K562 (cell line): ENCODE measurements at regions not wholly inside any gene's neighbourhood (a gene's known extent, or its start where the extent isn't known, plus 50 kb on each side); places are given as distances from the start of the nearest gene placed in this dataset.

Experiments
- ATAC-seq: fragments of 200-7000 bp; cut with Tn5 transposase; 3 replicates; pipeline ENCODE4 v1.9.1; 2020; ENCODE audit warnings: moderate library complexity
- BruUV-seq: library from RNA; stranded (reverse); fragments of 400-500 nt; replicated peaks from 2 replicates; lab custom pipeline; 2021; lab: Mats Ljungman, UMichigan
- CTCF ChIA-PET: fragments of 300-600 bp; formaldehyde crosslinking; extraction: SDS; loops from one replicate; lab custom pipeline; 2021; ENCODE audit warnings: low intra/inter-chr PET ratio; lab: Yijun Ruan, JAX
- POLR2A ChIA-PET: fragments of 300-600, 350-650 bp; sonication (Branson Sonifier 250); formaldehyde crosslinking; extraction: SDS; loops from one replicate; lab custom pipeline; 2021; ENCODE audit warnings: antibody characterized with exemption, inconsistent platforms; lab: Yijun Ruan, JAX
- DNase-seq, 4 experiments: peaks; one replicate each; pipeline versions ENCODE4 v3.0.0 to v3.0.0-alpha.2; 2011 to 2018; ENCODE audit warnings: low spot score in 3 of 4, mixed read lengths in 3 of 4; ENCODE audit errors: extremely low read depth in 1 of 4
- FAIRE-seq: peaks from 2 replicates; lab custom pipeline; 2011; peaks lifted over from hg19 to GRCh38; lab: Jason Lieb, UNC
- H2AFZ ChIP-seq: 2 replicates; pipeline ENCODE4 v1.6.0; 2011; ENCODE audit warnings: low read depth, low read length, control low read depth, inconsistent platforms
- H3K27ac ChIP-seq: fragments of 200-600 bp; 3 replicates; pipeline ENCODE4 v1.8.0; 2011; ENCODE audit warnings: low read depth, mild to moderate bottlenecking, control low read depth, inconsistent platforms, low read length, moderate library complexity, mixed read lengths; ENCODE audit errors: extremely low read depth
- H3K27me3 ChIP-seq, 2 experiments: fragments of 300-600 bp in 1 of 2; 2 replicates in 1 of 2; 3 replicates in 1 of 2; pipeline versions ENCODE4 v1.6.0 to v1.8.0; 2011; ENCODE audit warnings: inconsistent platforms in 2 of 2, low read length in 2 of 2, mild to moderate bottlenecking in 1 of 2, mixed read lengths in 1 of 2, moderate library complexity in 1 of 2; ENCODE audit not compliant: control insufficient read depth in 2 of 2, insufficient read depth in 2 of 2
- H3K36me3 ChIP-seq: fragments of 300-600 bp; 3 replicates; pipeline ENCODE4 v1.8.0; 2011; ENCODE audit warnings: mild to moderate bottlenecking, low read length, inconsistent platforms; ENCODE audit not compliant: control insufficient read depth, insufficient read depth
- H3K4me1 ChIP-seq, 2 experiments: fragments of 200-600 bp in 1 of 2; replicated peaks in 1 of 2; 2 replicates in 1 of 2; 3 replicates in 1 of 2; pipeline versions ENCODE4 v1.5.1 to v1.8.0; 2011; ENCODE audit warnings: inconsistent platforms in 2 of 2, low read length in 2 of 2, mild to moderate bottlenecking in 1 of 2, mixed read lengths in 1 of 2, moderate library complexity in 1 of 2; ENCODE audit not compliant: control insufficient read depth in 2 of 2, insufficient read depth in 2 of 2
- H3K4me2 ChIP-seq: 2 replicates; pipeline ENCODE4 v1.6.1; 2011; ENCODE audit warnings: low read length, control low read depth, inconsistent platforms, mixed read lengths; ENCODE audit not compliant: insufficient read depth
- H3K4me3 ChIP-seq: fragments of 200-600 bp; sonication (generic), shearing (Covaris generic); 2 replicates; pipeline ENCODE4 v1.5.1; 2016; ENCODE audit warnings: control low read depth, inconsistent platforms
- H3K79me2 ChIP-seq: fragments of 200-600 bp; 3 replicates; pipeline ENCODE4 v1.8.0; 2011; ENCODE audit warnings: low read length, inconsistent platforms; ENCODE audit not compliant: control insufficient read depth, insufficient read depth
- H3K9ac ChIP-seq, 2 experiments: 2 replicates each; pipeline versions ENCODE4 v1.6.0 to v1.6.1; 2011; ENCODE audit warnings: low read depth in 2 of 2, low read length in 2 of 2, control low read depth in 1 of 2, inconsistent platforms in 1 of 2, mild to moderate bottlenecking in 1 of 2, mixed read lengths in 1 of 2; ENCODE audit not compliant: insufficient read depth in 1 of 2
- H3K9me1 ChIP-seq: one replicate; pipeline ENCODE4 v1.6.0; 2011; ENCODE audit warnings: inconsistent platforms, mild to moderate bottlenecking, low read length, moderate library complexity; ENCODE audit not compliant: control insufficient read depth, insufficient read depth
- H3K9me3 ChIP-seq: replicated peaks from 2 replicates; pipeline ENCODE4 v1.5.1; 2011; ENCODE audit warnings: low read depth, low read length, inconsistent platforms; ENCODE audit not compliant: control insufficient read depth, insufficient read depth
- H4K20me1 ChIP-seq: replicated peaks from 2 replicates; pipeline ENCODE4 v1.6.1; 2011; ENCODE audit warnings: low read length, inconsistent platforms, mixed read lengths; ENCODE audit not compliant: control insufficient read depth, insufficient read depth
- DNMT1 ChIP-seq: fragments of 450-650 bp; IDR thresholded peaks from 2 replicates; pipeline ENCODE4 v1.6.1; 2016; ENCODE audit warnings: antibody characterized with exemption, mild to moderate bottlenecking
- IFI16 ChIP-seq: fragments of 250-450 bp; sonication (Bioruptor Pico); IDR thresholded peaks from 2 replicates; pipeline ENCODE4 v2.1.2; 2022; ENCODE audit warnings: mild to moderate bottlenecking, inconsistent platforms
- MBD2 ChIP-seq: sonication (generic); IDR thresholded peaks from 2 replicates; pipeline ENCODE4 v1.6.1; 2016; ENCODE audit warnings: low read depth, borderline replicate concordance
- SP1 ChIP-seq: sonication (generic); formaldehyde crosslinking; IDR thresholded peaks from 2 replicates; pipeline ENCODE4 v1.8.1; 2022; ENCODE audit warnings: mild to moderate bottlenecking, missing genetic modification reagents
- TAF1 ChIP-seq: IDR thresholded peaks from 2 replicates; pipeline ENCODE4 v1.6.1; 2011; ENCODE audit warnings: mild to moderate bottlenecking, low read length, moderate library complexity; ENCODE audit not compliant: insufficient read depth, control insufficient read depth, severe bottlenecking; ENCODE audit errors: extremely low read depth
- ZC3H4 ChIP-seq: sonication (generic); formaldehyde crosslinking; IDR thresholded peaks from 2 replicates; pipeline ENCODE4 v1.9.0; 2021; ENCODE audit warnings: missing genetic modification reagents, borderline replicate concordance
- WGBS: fragments of 100-300 bp; shearing (Covaris generic); methylation state at CpG from one replicate; pipeline ENCODE4 v1.1.6; 2016; ENCODE audit warnings: low coverage, mixed read lengths; ENCODE audit not compliant: insufficient coverage; ENCODE audit errors: missing lambda C conversion rate; 5-methylcytosine and 5-hydroxymethylcytosine counted together
- in situ Hi-C: fragments of 300-500 bp; cut with MboI; formaldehyde crosslinking; loops from 4 replicates; pipeline ENCODE4 v1.15.0; 2018; ENCODE audit warnings: inconsistent platforms, mixed read lengths
- intact Hi-C: fragments of 100-400 bp; cut with micrococcal nuclease; formaldehyde crosslinking; loops from 2 replicates; pipeline ENCODE4 v1.14.2; 2022
- TF ChIP-seq, protein P1 (sequence below), 2 experiments: fragments of 150-350 bp in 1 of 2; IDR thresholded peaks; 2 replicates each; pipeline ENCODE4 v1.6.1; 2012 to 2016; ENCODE audit warnings: low read depth in 2 of 2, low read length in 2 of 2, mild to moderate bottlenecking in 1 of 2, moderate library complexity in 1 of 2
- TF ChIP-seq, protein P2 (sequence below): fragments of 450-650 bp; IDR thresholded peaks from one replicate; pipeline ENCODE4 v1.6.1; 2018; ENCODE audit warnings: mild to moderate bottlenecking, moderate library complexity; ENCODE audit not compliant: partially characterized antibody
- TF ChIP-seq, protein P3 (sequence below): sonication (generic); formaldehyde crosslinking; IDR thresholded peaks from 2 replicates; pipeline ENCODE4 v1.9.0; 2022; ENCODE audit warnings: mild to moderate bottlenecking, missing genetic modification reagents

DNA sequence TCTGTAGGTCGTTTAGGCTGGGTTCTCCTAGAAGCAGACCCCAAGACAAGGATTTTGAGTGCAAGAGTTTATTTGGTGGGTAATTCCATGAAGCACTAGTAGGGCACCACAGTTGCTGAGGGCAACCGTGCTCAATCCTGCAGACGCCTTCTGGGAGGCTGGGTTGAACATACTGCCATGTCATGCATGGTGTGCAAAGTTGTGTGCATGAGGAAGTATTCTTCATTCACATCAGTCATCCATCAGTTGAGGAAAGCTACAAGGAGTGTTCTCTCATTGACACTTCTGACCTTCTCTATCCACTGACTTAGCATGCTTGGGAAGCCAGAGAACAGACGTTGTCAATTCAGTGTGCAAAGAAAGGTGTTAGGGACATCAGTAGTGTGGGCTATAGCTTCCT is 179.2 kb downstream of the PTPN11 start (continued):
- TF ChIP-seq, protein P1, sequence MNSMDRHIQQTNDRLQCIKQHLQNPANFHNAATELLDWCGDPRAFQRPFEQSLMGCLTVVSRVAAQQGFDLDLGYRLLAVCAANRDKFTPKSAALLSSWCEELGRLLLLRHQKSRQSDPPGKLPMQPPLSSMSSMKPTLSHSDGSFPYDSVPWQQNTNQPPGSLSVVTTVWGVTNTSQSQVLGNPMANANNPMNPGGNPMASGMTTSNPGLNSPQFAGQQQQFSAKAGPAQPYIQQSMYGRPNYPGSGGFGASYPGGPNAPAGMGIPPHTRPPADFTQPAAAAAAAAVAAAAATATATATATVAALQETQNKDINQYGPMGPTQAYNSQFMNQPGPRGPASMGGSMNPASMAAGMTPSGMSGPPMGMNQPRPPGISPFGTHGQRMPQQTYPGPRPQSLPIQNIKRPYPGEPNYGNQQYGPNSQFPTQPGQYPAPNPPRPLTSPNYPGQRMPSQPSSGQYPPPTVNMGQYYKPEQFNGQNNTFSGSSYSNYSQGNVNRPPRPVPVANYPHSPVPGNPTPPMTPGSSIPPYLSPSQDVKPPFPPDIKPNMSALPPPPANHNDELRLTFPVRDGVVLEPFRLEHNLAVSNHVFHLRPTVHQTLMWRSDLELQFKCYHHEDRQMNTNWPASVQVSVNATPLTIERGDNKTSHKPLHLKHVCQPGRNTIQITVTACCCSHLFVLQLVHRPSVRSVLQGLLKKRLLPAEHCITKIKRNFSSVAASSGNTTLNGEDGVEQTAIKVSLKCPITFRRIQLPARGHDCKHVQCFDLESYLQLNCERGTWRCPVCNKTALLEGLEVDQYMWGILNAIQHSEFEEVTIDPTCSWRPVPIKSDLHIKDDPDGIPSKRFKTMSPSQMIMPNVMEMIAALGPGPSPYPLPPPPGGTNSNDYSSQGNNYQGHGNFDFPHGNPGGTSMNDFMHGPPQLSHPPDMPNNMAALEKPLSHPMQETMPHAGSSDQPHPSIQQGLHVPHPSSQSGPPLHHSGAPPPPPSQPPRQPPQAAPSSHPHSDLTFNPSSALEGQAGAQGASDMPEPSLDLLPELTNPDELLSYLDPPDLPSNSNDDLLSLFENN (IDR thresholded peaks at IDR 0.05; ENCODE audit: low read depth in 2 of 2, low read length in 2 of 2) = no peak
- TF ChIP-seq TAF1 (no peak), MBD2 (no peak), DNMT1 (no peak)
- TF ChIP-seq, all 486 proteins: peak for 0

DNA sequence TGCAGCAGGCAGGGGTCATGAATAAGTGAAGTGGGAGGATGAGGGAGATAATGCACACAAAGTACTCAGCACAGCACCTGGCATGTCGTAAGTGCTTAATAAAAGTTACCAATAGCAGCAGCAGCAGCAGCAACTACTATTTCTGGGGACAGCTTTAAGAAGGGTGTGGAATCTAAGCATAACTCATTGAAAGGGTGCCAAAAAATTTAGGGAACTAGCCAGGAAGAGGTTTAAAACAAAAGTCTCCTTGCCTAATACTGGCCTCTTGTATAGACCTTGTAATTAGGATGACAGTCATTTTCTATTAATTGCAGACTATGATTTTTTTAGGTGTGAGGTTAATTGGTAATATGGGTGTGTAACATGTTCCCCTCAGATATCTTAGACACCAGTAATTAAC is 179.9 kb downstream of the PTPN11 start:
- Histone ChIP-seq H3K27ac (no peak overlapping the region), H3K9me1 (no peaks in the 10 kb centered on the region), H3K9ac (no peak overlapping the region), H3K27me3 (0 out of 5 replicates have a peak, but pooled peaks cover 0 to 7% of the 10 kb centered on the region in 2 experiments), H4K20me1 (no peaks in the 10 kb centered on the region), H3K9me3 (no peaks in the 10 kb centered on the region), H3K4me3 (no peak overlapping the region), H3K79me2 (no peaks in the 10 kb centered on the region), H3K4me1 (no peaks in the 10 kb centered on the region), H3K36me3 (no peaks in the 10 kb centered on the region), H3K4me2 (no peak overlapping the region), H2AFZ (no peak overlapping the region)
- POLR2A ChIA-PET = no interaction called here
- intact Hi-C loops = no loop called here
- ATAC-seq (no peak), FAIRE-seq (no peak), DNase-seq (no peak)
- in situ Hi-C loops = no loop called here
- TF ChIP-seq ZC3H4 (no peak), SP1 (no peak), IFI16 (no peak)
- TF ChIP-seq, protein P2, sequence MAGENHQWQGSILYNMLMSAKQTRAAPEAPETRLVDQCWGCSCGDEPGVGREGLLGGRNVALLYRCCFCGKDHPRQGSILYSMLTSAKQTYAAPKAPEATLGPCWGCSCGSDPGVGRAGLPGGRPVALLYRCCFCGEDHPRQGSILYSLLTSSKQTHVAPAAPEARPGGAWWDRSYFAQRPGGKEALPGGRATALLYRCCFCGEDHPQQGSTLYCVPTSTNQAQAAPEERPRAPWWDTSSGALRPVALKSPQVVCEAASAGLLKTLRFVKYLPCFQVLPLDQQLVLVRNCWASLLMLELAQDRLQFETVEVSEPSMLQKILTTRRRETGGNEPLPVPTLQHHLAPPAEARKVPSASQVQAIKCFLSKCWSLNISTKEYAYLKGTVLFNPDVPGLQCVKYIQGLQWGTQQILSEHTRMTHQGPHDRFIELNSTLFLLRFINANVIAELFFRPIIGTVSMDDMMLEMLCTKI = no peak
- TF ChIP-seq, protein P3, sequence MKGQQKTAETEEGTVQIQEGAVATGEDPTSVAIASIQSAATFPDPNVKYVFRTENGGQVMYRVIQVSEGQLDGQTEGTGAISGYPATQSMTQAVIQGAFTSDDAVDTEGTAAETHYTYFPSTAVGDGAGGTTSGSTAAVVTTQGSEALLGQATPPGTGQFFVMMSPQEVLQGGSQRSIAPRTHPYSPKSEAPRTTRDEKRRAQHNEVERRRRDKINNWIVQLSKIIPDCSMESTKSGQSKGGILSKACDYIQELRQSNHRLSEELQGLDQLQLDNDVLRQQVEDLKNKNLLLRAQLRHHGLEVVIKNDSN (CRISPR knock-in tag) = no peak
- WGBS = 0% methylated on average over 1 of the region's 1 CpG
- no TSS peak for BruUV-seq
- CTCF ChIA-PET = no interaction called here
